Retinal pigment epithelial cell (primary cell): ENCODE measurements at regions not wholly inside any gene's neighbourhood (a gene's known extent, or its start where the extent isn't known, plus 50 kb on each side); places are given as distances from the start of the nearest gene placed in this dataset.

Experiments
- DNase-seq: peaks from one replicate; pipeline ENCODE4 v3.0.0-alpha.2; 2010; ENCODE audit warnings: low read depth
- H3K4me3 ChIP-seq: 2 replicates; pipeline ENCODE4 v1.5.1; 2011; ENCODE audit warnings: mild to moderate bottlenecking, low read length, control low read depth, moderate library complexity
- CTCF ChIP-seq: conservative IDR thresholded peaks from 2 replicates; pipeline ENCODE4 v1.5.1; 2011; ENCODE audit warnings: low read depth, low read length, control low read depth, inconsistent platforms

DNA sequence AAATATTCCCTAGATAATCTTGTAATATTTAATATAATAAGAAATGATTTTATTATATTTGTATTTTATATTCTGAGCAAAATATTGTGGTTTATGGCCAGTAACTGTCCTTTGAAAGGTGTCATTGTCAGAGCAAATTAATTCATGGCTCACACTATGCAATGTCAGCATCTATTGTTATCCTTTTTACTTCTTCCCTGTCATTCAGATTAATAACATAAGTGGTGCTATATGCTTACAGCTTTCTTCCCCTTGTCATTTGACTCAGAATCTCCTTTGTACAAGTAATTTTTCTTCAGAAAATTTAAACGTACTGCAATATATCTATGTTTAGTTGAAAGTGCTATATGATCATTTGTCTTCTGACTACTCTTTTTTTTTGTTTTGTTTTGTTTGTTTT lies 1738.2 kb upstream of the MIR17HG start:
- H3K4me3 ChIP-seq: no peak overlapping the region
- no peak for DNase-seq
- TF ChIP-seq CTCF: no peak

- DNase-seq: no peak
- H3K4me3 ChIP-seq: no peak overlapping the region
- no peak for TF ChIP-seq CTCF
Measured at GRCh38 chr13:89610331-89610730, 1737.2 kb upstream of the MIR17HG start.

GRCh38 chr13:89610881-89611280 lies 1736.6 kb upstream of the MIR17HG start:
- no peak for TF ChIP-seq CTCF
- no peak for DNase-seq
- H3K4me3 ChIP-seq: no peak overlapping the region

GRCh38 chr13:89627996-89628395 lies 1719.5 kb upstream of the MIR17HG start:
- peak; percentile 93 for DNase-seq
- no peak for TF ChIP-seq CTCF
- no peak overlapping the region for H3K4me3 ChIP-seq

DNA sequence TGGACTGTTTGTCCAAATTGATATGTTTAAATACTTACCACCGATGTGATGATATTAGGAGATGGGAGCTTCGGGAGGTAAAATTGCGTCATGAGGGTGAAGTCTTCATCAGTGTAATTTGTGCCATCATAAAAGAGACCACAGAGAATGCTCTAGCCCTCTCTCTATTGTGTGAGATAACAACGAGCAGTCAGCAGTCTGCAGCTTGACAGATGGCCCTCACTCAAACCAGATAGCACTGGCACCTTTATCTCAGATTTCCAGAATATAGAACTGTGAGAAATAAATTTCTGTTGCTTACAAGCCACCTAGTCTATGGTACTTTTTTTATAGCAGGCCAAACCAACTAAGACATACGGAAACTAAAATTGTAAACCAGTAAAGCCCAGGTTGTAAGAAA lies 1718.9 kb upstream of the MIR17HG start:
- H3K4me3 ChIP-seq: no peak overlapping the region
- DNase-seq: no peak
- TF ChIP-seq CTCF: no peak

DNA sequence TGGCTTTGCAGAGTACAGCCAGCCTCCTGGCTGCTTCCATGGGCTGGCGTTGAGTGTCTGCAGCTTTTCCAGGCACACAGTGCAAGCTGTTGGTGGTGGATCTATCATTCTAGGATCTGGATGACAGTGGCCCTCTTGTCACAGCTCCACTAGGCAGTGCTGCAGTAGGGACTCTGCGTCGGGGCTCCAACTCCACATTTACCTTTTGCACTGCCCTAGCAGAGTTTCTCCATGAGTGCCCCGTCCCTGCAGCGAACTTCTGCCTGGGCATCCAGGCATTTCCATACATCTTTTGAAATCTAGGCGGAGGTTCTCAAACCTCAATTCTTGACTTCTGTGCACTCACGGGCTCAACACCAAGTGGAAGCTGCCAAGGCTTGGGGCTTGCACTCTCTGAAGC lies 1697.3 kb upstream of the MIR17HG start:
- DNase-seq: no peak
- no peak for TF ChIP-seq CTCF
- H3K4me3 ChIP-seq: no peak overlapping the region

DNA sequence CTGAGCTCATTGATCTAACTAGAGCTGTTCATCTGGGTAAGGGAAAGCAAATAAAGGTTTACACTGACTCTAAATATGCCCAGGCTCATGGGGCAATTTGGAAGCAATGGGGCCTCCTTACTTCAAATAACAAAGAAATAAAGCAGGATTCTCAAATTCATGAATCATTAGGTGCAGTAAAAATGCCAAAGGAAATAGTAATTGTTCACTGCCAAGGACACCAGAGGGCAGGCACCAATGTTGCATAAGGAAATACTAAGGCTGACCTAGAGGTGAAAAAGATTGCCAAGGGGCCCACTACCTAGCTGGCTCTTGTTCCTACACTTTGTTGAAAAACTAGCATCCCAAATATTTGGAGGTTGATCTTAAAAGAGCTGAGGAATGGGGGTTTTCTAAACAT lies 1686.7 kb upstream of the MIR17HG start:
- peak; percentile 5 for TF ChIP-seq CTCF
- H3K4me3 ChIP-seq: no peak overlapping the region
- no peak for DNase-seq
